Right renal pelvis (tissue), 4 donors: ENCODE measurements at regions not wholly inside any gene's neighbourhood (a gene's known extent, or its start where the extent isn't known, plus 50 kb on each side); places are given as distances from the start of the nearest gene placed in this dataset.
"Not testable (repeated sequence)": the region's sequence is repeated elsewhere in the genome, so short reads cannot be mapped to it uniquely, and the experiment has no call there.

ENCODE experiments used
- DNase-seq, 4 donors: peaks; one replicate each; pipeline ENCODE4 v3.0.0-alpha.2; 2013; ENCODE audit warnings: low read depth in 4 of 4, low spot score in 3 of 4, missing footprints in 1 of 4

GRCh38 chrY:14344648-14345333 is 179.5 kb upstream of the NLGN4Y start:
- DNase-seq: no peak

GRCh38 chrY:14351590-14351989 is 172.7 kb upstream of the NLGN4Y start:
- DNase-seq: no peak

- DNase-seq: no peak
These were observed 168.2 kb upstream of the NLGN4Y start for GRCh38 chrY:14356154-14356553.

- DNase-seq: no peak
These were observed 163.4 kb upstream of the NLGN4Y start for GRCh38 chrY:14360748-14361500.

GRCh38 chrY:14373608-14374007 is 150.7 kb upstream of the NLGN4Y start:
- no peak for DNase-seq

GRCh38 chrY:14378217-14378616 is 146.1 kb upstream of the NLGN4Y start:
- no peak for DNase-seq

GRCh38 chrY:14410549-14411030 is 113.7 kb upstream of the NLGN4Y start:
- DNase-seq: not testable (repeated sequence)

GRCh38 chrY:14411334-14411733 is 113.0 kb upstream of the NLGN4Y start:
- DNase-seq: no peak

- no peak for DNase-seq
These were observed 87.8 kb upstream of the NLGN4Y start for GRCh38 chrY:14436546-14436945.

- DNase-seq: no peak
These were observed 86.7 kb upstream of the NLGN4Y start for GRCh38 chrY:14437626-14438025.

- no peak for DNase-seq
These were observed 85.9 kb upstream of the NLGN4Y start for GRCh38 chrY:14438395-14438794.

- DNase-seq: no peak
These were observed 79.8 kb upstream of the NLGN4Y start for GRCh38 chrY:14444550-14444949.

GRCh38 chrY:14468151-14468683 is 56.1 kb upstream of the NLGN4Y start:
- DNase-seq: no peak

- no peak for DNase-seq
These were observed 51.9 kb upstream of the NLGN4Y start for GRCh38 chrY:14472421-14472820.

GRCh38 chrY:14473320-14473719 is 51.0 kb upstream of the NLGN4Y start:
- no peak for DNase-seq
